HG03354 (cell line): ENCODE measurements at regions not wholly inside any gene's neighbourhood (a gene's known extent, or its start where the extent isn't known, plus 50 kb on each side); places are given as distances from the start of the nearest gene placed in this dataset.

Source experiments
- ATAC-seq: cut with Tn5 transposase; IDR thresholded peaks from one replicate; pipeline ENCODE4 v1.9.1; 2021; ENCODE audit warnings: mild to moderate bottlenecking; ENCODE audit not compliant: unreplicated experiment, poor library complexity, severe bottlenecking

DNA sequence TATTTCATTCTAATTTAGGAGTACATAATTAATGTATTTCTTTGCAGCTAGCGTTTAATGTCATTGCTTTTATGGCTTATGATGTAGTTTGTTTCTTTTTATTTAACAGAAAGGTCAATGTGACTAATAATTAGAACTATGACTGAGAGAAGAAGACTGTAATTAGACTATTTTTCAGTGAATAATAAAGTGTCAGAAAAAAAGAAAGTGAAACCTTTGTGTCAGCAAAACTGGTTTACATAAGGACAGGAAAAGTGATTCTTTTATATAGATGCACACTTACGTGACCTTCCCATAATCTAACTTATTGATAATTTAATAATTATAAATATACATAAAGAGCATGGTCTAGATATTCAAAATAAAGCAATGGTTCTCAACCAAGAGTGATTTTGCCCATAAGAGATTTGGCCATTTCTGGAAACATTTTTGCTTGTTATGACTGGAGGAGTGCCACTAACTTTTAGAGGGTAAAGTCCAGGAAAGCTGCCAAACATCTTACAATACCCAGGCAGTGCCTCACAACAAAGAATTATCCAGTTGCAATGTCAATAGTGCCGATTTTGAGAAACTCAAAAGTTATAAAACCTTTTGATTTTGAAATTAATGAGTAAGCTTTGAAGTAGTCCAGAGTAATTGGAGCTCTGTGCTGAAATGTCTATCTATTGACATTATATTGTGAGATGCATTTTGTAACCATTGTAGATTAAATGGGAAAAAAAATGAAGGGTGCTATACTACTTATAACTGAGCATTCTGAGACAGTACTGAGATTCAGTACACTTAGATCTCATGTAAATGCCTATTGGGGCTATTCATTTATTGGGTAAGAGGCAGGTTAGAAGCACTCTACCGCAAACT, 227.1 kb downstream of the C12orf50 start:
- no peak for ATAC-seq

DNA sequence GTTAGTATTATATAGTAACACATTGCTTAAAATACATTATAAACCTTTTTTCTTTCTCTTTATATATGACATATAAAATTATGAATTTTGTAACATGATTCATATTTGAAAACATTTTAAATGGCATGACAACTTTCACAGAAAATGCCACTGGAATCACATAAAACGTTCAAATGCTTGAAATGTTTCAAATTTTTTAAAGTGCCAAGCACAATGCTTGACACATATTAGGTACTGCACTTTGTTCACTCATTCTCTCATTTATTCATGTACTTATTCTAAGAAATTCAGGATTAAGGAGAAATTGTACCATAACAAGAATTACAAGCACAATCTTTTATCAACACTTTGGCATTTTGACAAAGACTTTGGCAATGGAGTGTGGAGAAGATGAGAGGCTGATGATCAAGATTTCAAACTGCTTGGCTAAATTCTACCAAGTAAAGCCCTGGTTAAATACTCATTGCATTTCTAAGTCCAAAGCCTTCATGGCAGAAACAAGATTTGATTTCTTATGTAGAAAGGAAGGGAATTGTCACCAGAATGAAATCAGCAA, 232.2 kb downstream of the C12orf50 start:
- ATAC-seq = no peak

DNA sequence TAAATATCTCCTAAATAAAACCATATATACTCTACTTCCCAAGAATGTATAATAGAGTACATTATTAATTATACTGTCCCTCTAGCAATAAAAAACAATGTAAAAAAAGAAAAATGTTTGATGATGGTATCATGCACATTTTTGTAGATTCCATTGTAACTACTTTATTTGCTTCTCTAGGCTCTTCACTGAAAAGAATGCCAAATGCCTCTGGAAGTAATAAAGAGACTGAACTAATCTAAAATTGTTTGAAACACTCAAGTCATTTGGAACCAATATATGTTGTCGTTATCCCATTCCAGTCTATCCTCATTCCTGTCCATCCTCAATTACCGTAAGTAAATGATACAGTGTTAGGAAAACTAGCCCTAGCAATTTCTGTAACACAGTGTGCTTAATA, 233.6 kb downstream of the C12orf50 start:
- no peak for ATAC-seq

- ATAC-seq = no peak
Measured at GRCh38 chr12:87794854-87795253, 234.3 kb downstream of the C12orf50 start.

GRCh38 chr12:87793131-87793530, 236.1 kb downstream of the C12orf50 start:
- no peak for ATAC-seq

DNA sequence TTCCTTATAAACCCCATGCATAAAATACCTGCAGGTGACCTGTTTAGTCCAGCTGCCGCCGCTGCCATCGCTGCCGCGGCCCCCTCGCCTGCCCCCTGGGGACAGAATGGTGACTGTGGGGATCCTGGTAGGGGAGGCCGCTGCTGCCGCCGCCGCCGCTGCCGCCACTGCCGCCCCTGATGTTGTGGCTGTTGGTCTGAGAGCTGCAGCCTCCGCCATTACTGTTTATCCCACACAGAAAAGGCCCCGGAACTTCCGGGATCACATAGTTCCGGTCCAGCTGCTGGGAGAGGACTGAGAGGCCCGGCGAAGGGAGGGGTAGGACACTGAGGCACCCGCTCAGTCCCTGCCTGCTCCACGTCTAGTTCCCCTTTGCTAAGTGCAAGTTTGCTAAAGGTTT, 244.9 kb downstream of the C12orf50 start:
- ATAC-seq = no peak

DNA sequence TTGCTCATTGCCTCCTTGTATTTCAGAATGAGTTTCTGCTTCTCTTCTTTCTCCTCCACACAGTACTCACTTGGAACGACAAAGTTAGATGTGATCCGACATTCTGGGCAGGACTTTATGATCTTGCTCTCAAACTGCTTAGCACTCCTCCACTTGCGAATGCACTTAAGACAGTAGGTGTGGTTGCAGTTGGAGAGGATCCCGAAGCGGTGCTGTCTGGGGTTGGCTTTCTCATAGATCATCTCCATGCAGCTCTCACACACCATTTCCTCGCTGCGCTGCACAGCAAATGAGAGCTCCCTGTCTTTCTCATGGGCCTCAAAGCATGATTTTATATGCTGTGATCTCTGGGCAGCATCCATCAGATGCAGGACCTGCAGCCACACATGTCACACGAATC, 245.7 kb downstream of the C12orf50 start:
- ATAC-seq = no peak

- ATAC-seq = no peak
Measured at GRCh38 chr12:87782838-87783237, 246.4 kb downstream of the C12orf50 start.

DNA sequence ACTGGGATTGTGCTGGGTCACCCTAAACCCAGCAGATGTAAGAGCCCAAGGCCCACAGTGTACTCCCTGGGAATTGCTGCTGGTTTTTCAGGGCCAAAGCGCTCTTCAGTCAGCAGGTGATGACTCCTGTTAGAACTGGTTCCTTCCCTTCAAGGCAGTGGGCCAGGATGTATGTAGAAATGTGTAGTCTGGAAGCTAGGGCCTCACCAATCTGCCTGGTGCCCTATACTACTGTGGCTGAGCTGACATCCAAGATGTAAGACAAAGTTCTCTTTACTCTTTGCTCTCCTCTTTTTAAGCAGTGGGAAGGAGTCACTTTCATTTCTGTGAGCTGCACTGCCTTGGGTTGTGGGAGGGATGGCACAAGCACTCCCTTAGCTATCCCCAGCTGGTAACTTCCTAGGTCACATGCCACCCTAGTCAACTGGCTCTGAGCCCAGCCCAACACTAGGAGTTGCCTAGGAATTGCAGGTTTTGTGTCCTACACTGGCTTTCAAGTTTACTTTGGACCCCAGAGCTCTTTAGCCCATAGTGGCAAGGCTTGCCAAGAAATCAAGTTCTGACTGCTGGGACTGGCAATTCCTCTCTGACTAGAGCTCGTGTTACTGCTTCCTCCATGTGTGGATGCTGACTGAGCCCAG, 249.2 kb downstream of the C12orf50 start:
- ATAC-seq = no peak

- ATAC-seq = no peak
Measured at GRCh38 chr12:87779016-87779415, 250.2 kb downstream of the C12orf50 start.

DNA sequence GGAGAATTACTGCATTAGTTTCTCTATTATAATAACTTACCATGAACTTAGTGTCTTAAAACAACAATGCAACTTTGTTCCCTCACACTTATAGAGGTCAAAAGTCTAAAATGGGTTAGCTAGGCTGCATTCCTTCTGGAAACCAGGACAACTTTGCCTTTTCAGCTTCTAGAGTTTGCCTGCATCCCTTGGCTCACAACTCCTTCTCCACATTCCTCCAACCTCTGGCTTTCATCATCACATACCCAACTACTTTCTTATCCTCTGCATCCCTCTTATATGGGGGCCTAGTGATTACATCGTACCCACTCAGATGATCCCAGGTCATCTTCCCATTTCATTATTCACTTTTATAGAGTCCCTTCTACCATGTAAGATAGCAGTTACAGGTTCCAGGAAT, 251.1 kb downstream of the C12orf50 start:
- no peak for ATAC-seq

DNA sequence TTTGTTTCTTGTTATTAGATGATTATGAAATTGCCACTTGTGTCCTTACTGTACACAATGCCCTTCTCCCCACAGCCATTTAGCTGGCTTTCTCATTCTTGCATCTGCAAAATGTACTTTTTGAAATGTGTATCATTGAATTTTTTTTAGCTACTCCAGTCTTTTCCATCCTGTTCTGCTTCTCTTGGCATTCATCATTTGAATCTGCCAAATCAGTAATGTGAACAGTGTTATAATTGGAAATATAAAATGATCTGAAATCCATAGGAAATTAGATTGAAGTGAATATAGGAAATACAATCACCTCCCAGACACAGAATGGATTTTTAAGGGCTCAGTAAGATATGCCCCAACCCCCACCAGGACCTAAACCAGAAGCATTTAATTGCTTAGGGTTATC, 253.4 kb downstream of the C12orf50 start:
- no peak for ATAC-seq

GRCh38 chr12:87775051-87775450, 254.2 kb downstream of the C12orf50 start:
- no peak for ATAC-seq

DNA sequence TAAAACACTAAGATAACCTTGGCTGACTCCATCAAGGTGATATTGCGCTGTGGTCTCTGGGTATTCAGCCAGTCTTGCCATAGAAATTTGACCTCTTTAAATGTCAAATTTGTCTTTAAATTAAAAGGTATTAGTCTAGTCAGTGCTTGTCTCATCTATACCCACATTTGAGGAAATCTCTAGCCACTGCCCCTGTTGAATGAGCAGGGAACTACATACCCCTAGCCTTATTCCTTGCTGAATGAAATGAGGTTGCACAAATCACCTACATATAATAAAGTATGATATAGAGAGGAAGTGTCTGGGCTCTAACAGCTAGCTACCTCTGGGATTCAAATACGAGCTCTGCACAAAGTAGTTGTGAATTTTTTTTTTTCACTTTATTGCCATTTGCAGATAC, 256.8 kb downstream of the C12orf50 start:
- ATAC-seq = no peak

DNA sequence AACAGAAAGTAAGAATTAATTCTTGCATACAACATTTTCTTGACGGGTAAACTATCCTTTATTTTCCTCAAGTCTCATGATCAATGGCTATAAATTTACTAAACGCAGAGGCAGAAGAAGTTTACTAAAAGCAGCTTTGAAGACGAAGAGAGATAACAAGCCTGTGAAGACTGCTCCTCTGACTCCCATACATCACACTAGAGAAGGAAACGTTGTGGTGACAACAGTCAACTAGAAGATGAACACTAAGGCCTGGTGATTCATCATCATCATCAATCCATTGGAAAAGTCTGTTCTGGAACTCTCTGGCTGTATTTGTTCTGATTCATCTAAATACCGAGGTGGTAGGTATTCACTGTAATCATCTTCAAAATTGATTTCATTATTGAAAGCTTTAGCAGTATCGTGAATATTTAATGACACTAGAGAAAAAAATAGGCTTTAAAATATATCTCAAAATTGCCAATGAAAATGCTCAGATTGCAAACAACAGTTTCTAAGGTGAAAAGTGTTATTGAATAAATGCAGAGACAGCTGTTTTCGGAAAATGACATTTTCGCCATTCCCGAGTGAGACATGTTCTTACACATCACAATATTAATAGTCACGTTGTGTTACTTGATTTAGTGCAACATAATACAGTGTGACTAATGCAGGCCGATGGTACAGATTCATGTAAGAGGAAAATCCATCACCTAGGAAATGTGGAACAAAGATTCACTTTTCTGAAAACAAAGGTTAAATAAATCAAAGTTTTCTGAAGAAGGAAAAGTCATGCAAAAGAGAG, 260.5 kb downstream of the C12orf50 start:
- no peak for ATAC-seq

GRCh38 chr12:87766044-87766443, 263.2 kb downstream of the C12orf50 start:
- ATAC-seq = no peak

DNA sequence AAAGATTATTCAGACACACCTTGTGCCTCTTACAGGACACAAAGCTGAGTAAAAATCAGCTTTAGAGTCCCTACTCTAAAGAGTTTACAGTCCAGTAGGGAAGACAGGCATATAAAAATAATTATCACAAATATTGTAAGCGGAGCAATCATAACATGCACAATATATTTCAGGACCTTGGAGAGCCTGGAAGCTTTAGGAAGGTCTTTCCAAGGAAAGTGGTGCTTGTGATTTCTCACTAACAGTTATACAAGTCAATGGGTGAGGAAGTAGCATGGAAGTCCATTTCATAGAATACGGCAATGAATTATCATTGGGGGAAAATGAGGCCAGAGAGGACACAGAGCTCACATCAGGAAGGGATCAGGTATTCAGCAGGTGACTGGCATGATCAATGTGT, 268.3 kb downstream of the C12orf50 start:
- ATAC-seq = no peak

DNA sequence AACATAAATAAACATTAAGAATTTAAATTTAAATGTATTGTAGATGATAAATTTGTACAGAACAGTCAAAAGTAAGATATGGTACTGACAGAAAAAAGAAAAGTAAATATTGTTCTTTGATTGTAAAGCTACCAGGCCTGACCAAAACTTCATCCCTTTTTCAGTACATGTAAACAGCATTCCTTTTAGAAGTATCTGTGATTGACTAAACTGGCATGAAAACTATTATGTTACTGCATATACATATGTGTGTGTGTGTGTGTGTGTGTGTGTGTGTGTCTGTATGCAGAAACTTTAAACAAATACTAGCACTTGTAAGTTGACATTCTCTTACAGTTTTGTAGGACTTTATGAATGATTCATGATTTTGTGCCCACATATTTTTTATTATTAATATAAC, 270.9 kb downstream of the C12orf50 start:
- no peak for ATAC-seq

- ATAC-seq = no peak
Measured at GRCh38 chr12:87756721-87757120, 272.5 kb downstream of the C12orf50 start.

DNA sequence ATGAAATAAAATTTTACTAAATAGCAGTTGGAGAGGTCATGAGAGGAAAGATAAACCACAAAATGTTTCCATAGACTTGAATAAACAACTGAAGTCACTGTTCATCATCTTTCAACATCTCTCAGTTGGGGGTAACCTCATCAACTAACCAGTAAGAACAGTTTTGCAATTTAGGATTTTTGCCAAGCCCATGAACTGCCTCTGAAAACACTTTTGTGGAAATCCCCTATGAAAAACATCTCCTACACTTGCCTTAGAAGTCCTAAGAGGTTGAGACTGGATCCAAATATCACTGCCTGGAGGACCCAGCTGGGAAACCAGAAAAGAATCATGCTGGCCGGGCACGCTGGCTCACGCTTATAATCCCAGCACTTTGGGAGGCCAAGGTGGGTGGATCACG, 273.1 kb downstream of the C12orf50 start:
- ATAC-seq = no peak
